GM23338 (cell line): ENCODE measurements at regions not wholly inside any gene's neighbourhood (a gene's known extent, or its start where the extent isn't known, plus 50 kb on each side); places are given as distances from the start of the nearest gene placed in this dataset.

ENCODE experiments used
- ATAC-seq: fragments of 200-7000 bp; cut with Tn5 transposase; 3 replicates; pipeline ENCODE4 v1.9.1; 2020
- DNase-seq: peaks from one replicate; pipeline ENCODE4 v3.0.0-alpha.2; 2015; ENCODE audit warnings: low spot score
- H2AFZ ChIP-seq: fragments of 200-600 bp; sonication (generic); 2 replicates; pipeline ENCODE4 v1.8.0; 2016; ENCODE audit warnings: antibody characterized with exemption, mild to moderate bottlenecking, moderate library complexity
- H3F3A ChIP-seq: fragments of 200-600 bp; sonication (generic); replicated peaks from 2 replicates; pipeline ENCODE4 v1.8.0; 2017; ENCODE audit warnings: antibody characterized with exemption, mixed run types, low read depth
- H3K27ac ChIP-seq: fragments of 200-600 bp; sonication (generic); 2 replicates; pipeline ENCODE4 v1.6.1; 2016; ENCODE audit warnings: low read depth
- H3K27me3 ChIP-seq: fragments of 200-600 bp; sonication (generic); 2 replicates; pipeline ENCODE4 v1.8.0; 2016; ENCODE audit warnings: mild to moderate bottlenecking, mixed run types, moderate library complexity; ENCODE audit not compliant: insufficient read depth
- H3K36me3 ChIP-seq: fragments of 200-600 bp; sonication (generic); 2 replicates; pipeline ENCODE4 v1.8.0; 2016; ENCODE audit warnings: mild to moderate bottlenecking; ENCODE audit not compliant: insufficient read depth
- H3K4me1 ChIP-seq: fragments of 200-600 bp; sonication (generic); 2 replicates; pipeline ENCODE4 v1.8.0; 2016; ENCODE audit warnings: mild to moderate bottlenecking, moderate library complexity; ENCODE audit not compliant: insufficient read depth
- H3K4me2 ChIP-seq: fragments of 200-600 bp; sonication (generic); 2 replicates; pipeline ENCODE4 v1.7.1; 2017; ENCODE audit warnings: mixed run types
- H3K4me3 ChIP-seq: fragments of 200-600 bp; sonication (generic); 2 replicates; pipeline ENCODE4 v1.6.1; 2016; ENCODE audit warnings: mixed run types
- H3K79me2 ChIP-seq: fragments of 200-600 bp; sonication (generic); replicated peaks from 2 replicates; pipeline ENCODE4 v1.8.0; 2017; ENCODE audit warnings: mild to moderate bottlenecking; ENCODE audit not compliant: insufficient read depth
- H3K9me2 ChIP-seq: fragments of 200-600 bp; sonication (generic); 2 replicates; pipeline ENCODE4 v1.8.0; 2017; ENCODE audit not compliant: insufficient read depth
- H4K20me1 ChIP-seq: fragments of 200-600 bp; sonication (generic); replicated peaks from 2 replicates; pipeline ENCODE4 v1.8.0; 2017; ENCODE audit warnings: mild to moderate bottlenecking; ENCODE audit not compliant: insufficient read depth
- H3K27ac Mint-ChIP-seq: 2 replicates; pipeline ENCODE4 v1.8.0; 2020; ENCODE audit warnings: inconsistent platforms, mild to moderate bottlenecking, moderate library complexity, mixed read lengths
- H3K27me3 Mint-ChIP-seq: 3 replicates; pipeline ENCODE4 v1.8.0; 2022; ENCODE audit warnings: low read depth, mild to moderate bottlenecking, moderate library complexity, mixed read lengths, inconsistent platforms; ENCODE audit not compliant: insufficient read depth, poor library complexity
- H3K36me3 Mint-ChIP-seq: 3 replicates; pipeline ENCODE4 v1.8.0; 2021; ENCODE audit warnings: low read depth, mild to moderate bottlenecking, inconsistent platforms, moderate library complexity, mixed read lengths
- H3K4me1 Mint-ChIP-seq: 3 replicates; pipeline ENCODE4 v1.8.0; 2020; ENCODE audit warnings: mild to moderate bottlenecking, inconsistent platforms, mixed read lengths
- H3K4me3 Mint-ChIP-seq: 3 replicates; pipeline ENCODE4 v1.8.0; 2021; ENCODE audit warnings: moderate library complexity, mild to moderate bottlenecking, inconsistent platforms, mixed read lengths
- H3K9me3 Mint-ChIP-seq: 3 replicates; pipeline ENCODE4 v1.8.0; 2020; ENCODE audit warnings: moderate library complexity, mild to moderate bottlenecking, inconsistent platforms, mixed read lengths
- CREB1 ChIP-seq: fragments of 250-450 bp; sonication (Bioruptor Pico); IDR thresholded peaks from 2 replicates; pipeline ENCODE4 v1.5.0; 2020; ENCODE audit warnings: low read depth, mild to moderate bottlenecking, moderate library complexity
- EZH2 ChIP-seq: fragments of 200-600 bp; sonication (generic); IDR thresholded peaks from one replicate; pipeline ENCODE4 v1.8.0; 2017; ENCODE audit warnings: antibody characterized with exemption, mild to moderate bottlenecking, low read depth; ENCODE audit not compliant: unreplicated experiment
- EZH2phosphoT487 ChIP-seq: fragments of 200-600 bp; sonication (generic); IDR thresholded peaks from one replicate; pipeline ENCODE4 v1.8.1; 2018; ENCODE audit warnings: antibody characterized with exemption; ENCODE audit not compliant: unreplicated experiment
- JUNB ChIP-seq: IDR thresholded peaks from one replicate; pipeline ENCODE4 v1.6.1; 2016; ENCODE audit warnings: antibody characterized with exemption; ENCODE audit not compliant: unreplicated experiment
- NANOG ChIP-seq: IDR thresholded peaks from 2 replicates; pipeline ENCODE4 v1.6.1; 2016; ENCODE audit warnings: antibody characterized with exemption, borderline replicate concordance
- POLR2AphosphoS5 ChIP-seq: IDR thresholded peaks from 2 replicates; pipeline ENCODE4 v1.6.1; 2016; ENCODE audit warnings: antibody characterized with exemption, low read depth
- STAT1 ChIP-seq: IDR thresholded peaks from one replicate; pipeline ENCODE4 v1.6.1; 2016; ENCODE audit warnings: antibody characterized with exemption; ENCODE audit not compliant: unreplicated experiment
- ZNF114 ChIP-seq: fragments of 250-450 bp; sonication (Bioruptor Pico); IDR thresholded peaks from 2 replicates; pipeline ENCODE4 v1.5.0; 2020; ENCODE audit warnings: mild to moderate bottlenecking, moderate library complexity
- ZNF331 ChIP-seq: fragments of 250-450 bp; sonication (Bioruptor Pico); IDR thresholded peaks from 2 replicates; pipeline ENCODE4 v1.5.0; 2020; ENCODE audit warnings: low read depth, mild to moderate bottlenecking, moderate library complexity
- TF ChIP-seq, protein P1 (sequence below): IDR thresholded peaks from one replicate; pipeline ENCODE4 v1.6.1; 2018; ENCODE audit warnings: antibody characterized with exemption; ENCODE audit not compliant: unreplicated experiment
- TF ChIP-seq, protein P2 (sequence below): IDR thresholded peaks from 2 replicates; pipeline ENCODE4 v1.6.1; 2016; ENCODE audit warnings: antibody characterized with exemption
- TF ChIP-seq, protein P3 (sequence below): fragments of 250-450 bp; sonication (Bioruptor Pico); IDR thresholded peaks from 2 replicates; pipeline ENCODE4 v1.5.0; 2020; ENCODE audit warnings: mild to moderate bottlenecking, moderate library complexity

DNA sequence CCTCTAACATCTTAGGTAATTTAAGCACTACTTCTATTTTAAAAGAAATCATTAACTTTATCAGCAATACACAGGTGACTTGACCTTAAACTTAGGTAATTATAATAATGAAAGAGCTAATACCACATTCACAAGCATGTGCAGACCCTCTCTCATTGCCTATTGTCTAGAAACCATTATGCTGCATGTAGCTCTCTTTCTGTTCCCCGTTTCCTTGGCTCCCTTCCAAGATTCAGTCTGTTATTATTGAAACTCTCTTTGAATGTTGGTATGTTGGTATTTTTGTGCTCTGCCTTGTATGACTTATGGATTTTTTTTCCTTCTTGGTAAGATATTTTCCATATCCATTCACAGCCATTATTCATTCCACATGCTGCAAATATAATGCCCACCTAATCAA, 201.2 kb downstream of the CDCA7 start:
- peaks cover 12% of the 10 kb centered on the region for H3K9me3 Mint-ChIP-seq
- peaks cover 15% of the 10 kb centered on the region; the same call in 1 of the 2 replicates for H3K4me1 ChIP-seq
- H3K4me1 Mint-ChIP-seq, result peaks cover 9% of the 10 kb centered on the region
- 0 out of 2 replicates have a peak, but pooled peaks cover 2% of the 10 kb centered on the region for H3K79me2 ChIP-seq
- no peak overlapping the region for H3K4me2 ChIP-seq
- ATAC-seq (no peak), DNase-seq (no peak)
- H3K4me3 ChIP-seq, result no peak overlapping the region
- peaks cover 11% of the 10 kb centered on the region; the same call in 1 of the 2 replicates for H3K9me2 ChIP-seq
- no peak overlapping the region for H2AFZ ChIP-seq
- H3K27me3 Mint-ChIP-seq, result no peaks in the 10 kb centered on the region
- TF ChIP-seq CREB1 (CRISPR knock-in tag) (no peak), STAT1 (no peak)
- no peaks in the 10 kb centered on the region for H4K20me1 ChIP-seq
- no peaks in the 10 kb centered on the region for H3K27me3 ChIP-seq
- no peak overlapping the region for H3K4me3 Mint-ChIP-seq
- H3K27ac Mint-ChIP-seq, result no peak overlapping the region
- H3K27ac ChIP-seq, result no peak overlapping the region
- H3K36me3 Mint-ChIP-seq, result peaks cover 12% of the 10 kb centered on the region
- H3K36me3 ChIP-seq, result no peaks in the 10 kb centered on the region
- no peaks in the 10 kb centered on the region for H3F3A ChIP-seq

DNA sequence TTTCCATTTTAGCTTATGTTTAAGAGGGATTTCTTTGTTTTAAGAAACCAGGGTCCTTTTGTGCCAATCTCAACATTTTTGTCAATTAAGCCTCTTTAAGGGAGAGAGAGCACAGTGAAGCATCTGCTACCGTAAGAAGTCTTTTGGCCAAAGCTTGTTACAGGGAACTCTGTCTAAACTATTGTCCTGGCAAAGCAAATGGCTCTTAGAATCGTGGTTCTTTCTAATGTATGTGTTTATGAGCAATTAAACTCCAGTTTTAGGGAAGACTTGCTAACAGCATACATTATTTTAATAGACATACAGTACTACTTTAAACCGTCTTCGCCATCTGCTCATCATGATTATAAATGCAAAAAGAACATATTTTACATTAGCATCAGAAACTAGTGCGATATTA, 202.1 kb downstream of the CDCA7 start:
- H3K9me2 ChIP-seq, result peaks cover 11% of the 10 kb centered on the region; the same call in 1 of the 2 replicates
- no peak overlapping the region for H3K4me2 ChIP-seq
- peaks cover 15% of the 10 kb centered on the region; the same call in 1 of the 2 replicates for H3K4me1 ChIP-seq
- H2AFZ ChIP-seq, result no peak overlapping the region
- no peak overlapping the region for H3K4me3 Mint-ChIP-seq
- no peaks in the 10 kb centered on the region for H3K27me3 ChIP-seq
- no peak for ATAC-seq
- peaks cover 9% of the 10 kb centered on the region for H3K4me1 Mint-ChIP-seq
- H3K36me3 ChIP-seq, result no peaks in the 10 kb centered on the region
- H3K27ac Mint-ChIP-seq, result no peak overlapping the region
- H3K4me3 ChIP-seq, result no peak overlapping the region
- peaks cover 10% of the 10 kb centered on the region; the same call in 1 of the 3 replicates for H3K9me3 Mint-ChIP-seq
- no peaks in the 10 kb centered on the region for H3F3A ChIP-seq
- no peaks in the 10 kb centered on the region for H4K20me1 ChIP-seq
- no peaks in the 10 kb centered on the region for H3K27me3 Mint-ChIP-seq
- no peak for DNase-seq
- H3K36me3 Mint-ChIP-seq, result peaks cover 11% of the 10 kb centered on the region; the same call in 2 of the 3 replicates
- 0 out of 2 replicates have a peak, but pooled peaks cover 2% of the 10 kb centered on the region for H3K79me2 ChIP-seq
- H3K27ac ChIP-seq, result no peak overlapping the region
- TF ChIP-seq CREB1 (CRISPR knock-in tag), result no peak
- TF ChIP-seq NANOG, result no peak
- TF ChIP-seq ZNF331 (CRISPR knock-in tag), result no peak
- TF ChIP-seq, protein P1, sequence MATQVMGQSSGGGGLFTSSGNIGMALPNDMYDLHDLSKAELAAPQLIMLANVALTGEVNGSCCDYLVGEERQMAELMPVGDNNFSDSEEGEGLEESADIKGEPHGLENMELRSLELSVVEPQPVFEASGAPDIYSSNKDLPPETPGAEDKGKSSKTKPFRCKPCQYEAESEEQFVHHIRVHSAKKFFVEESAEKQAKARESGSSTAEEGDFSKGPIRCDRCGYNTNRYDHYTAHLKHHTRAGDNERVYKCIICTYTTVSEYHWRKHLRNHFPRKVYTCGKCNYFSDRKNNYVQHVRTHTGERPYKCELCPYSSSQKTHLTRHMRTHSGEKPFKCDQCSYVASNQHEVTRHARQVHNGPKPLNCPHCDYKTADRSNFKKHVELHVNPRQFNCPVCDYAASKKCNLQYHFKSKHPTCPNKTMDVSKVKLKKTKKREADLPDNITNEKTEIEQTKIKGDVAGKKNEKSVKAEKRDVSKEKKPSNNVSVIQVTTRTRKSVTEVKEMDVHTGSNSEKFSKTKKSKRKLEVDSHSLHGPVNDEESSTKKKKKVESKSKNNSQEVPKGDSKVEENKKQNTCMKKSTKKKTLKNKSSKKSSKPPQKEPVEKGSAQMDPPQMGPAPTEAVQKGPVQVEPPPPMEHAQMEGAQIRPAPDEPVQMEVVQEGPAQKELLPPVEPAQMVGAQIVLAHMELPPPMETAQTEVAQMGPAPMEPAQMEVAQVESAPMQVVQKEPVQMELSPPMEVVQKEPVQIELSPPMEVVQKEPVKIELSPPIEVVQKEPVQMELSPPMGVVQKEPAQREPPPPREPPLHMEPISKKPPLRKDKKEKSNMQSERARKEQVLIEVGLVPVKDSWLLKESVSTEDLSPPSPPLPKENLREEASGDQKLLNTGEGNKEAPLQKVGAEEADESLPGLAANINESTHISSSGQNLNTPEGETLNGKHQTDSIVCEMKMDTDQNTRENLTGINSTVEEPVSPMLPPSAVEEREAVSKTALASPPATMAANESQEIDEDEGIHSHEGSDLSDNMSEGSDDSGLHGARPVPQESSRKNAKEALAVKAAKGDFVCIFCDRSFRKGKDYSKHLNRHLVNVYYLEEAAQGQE, result no peak
- TF ChIP-seq, protein P2, sequence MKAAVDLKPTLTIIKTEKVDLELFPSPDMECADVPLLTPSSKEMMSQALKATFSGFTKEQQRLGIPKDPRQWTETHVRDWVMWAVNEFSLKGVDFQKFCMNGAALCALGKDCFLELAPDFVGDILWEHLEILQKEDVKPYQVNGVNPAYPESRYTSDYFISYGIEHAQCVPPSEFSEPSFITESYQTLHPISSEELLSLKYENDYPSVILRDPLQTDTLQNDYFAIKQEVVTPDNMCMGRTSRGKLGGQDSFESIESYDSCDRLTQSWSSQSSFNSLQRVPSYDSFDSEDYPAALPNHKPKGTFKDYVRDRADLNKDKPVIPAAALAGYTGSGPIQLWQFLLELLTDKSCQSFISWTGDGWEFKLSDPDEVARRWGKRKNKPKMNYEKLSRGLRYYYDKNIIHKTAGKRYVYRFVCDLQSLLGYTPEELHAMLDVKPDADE, result no peak
- no peak for TF ChIP-seq STAT1
- no peak for TF ChIP-seq ZNF114
- TF ChIP-seq, protein P3, sequence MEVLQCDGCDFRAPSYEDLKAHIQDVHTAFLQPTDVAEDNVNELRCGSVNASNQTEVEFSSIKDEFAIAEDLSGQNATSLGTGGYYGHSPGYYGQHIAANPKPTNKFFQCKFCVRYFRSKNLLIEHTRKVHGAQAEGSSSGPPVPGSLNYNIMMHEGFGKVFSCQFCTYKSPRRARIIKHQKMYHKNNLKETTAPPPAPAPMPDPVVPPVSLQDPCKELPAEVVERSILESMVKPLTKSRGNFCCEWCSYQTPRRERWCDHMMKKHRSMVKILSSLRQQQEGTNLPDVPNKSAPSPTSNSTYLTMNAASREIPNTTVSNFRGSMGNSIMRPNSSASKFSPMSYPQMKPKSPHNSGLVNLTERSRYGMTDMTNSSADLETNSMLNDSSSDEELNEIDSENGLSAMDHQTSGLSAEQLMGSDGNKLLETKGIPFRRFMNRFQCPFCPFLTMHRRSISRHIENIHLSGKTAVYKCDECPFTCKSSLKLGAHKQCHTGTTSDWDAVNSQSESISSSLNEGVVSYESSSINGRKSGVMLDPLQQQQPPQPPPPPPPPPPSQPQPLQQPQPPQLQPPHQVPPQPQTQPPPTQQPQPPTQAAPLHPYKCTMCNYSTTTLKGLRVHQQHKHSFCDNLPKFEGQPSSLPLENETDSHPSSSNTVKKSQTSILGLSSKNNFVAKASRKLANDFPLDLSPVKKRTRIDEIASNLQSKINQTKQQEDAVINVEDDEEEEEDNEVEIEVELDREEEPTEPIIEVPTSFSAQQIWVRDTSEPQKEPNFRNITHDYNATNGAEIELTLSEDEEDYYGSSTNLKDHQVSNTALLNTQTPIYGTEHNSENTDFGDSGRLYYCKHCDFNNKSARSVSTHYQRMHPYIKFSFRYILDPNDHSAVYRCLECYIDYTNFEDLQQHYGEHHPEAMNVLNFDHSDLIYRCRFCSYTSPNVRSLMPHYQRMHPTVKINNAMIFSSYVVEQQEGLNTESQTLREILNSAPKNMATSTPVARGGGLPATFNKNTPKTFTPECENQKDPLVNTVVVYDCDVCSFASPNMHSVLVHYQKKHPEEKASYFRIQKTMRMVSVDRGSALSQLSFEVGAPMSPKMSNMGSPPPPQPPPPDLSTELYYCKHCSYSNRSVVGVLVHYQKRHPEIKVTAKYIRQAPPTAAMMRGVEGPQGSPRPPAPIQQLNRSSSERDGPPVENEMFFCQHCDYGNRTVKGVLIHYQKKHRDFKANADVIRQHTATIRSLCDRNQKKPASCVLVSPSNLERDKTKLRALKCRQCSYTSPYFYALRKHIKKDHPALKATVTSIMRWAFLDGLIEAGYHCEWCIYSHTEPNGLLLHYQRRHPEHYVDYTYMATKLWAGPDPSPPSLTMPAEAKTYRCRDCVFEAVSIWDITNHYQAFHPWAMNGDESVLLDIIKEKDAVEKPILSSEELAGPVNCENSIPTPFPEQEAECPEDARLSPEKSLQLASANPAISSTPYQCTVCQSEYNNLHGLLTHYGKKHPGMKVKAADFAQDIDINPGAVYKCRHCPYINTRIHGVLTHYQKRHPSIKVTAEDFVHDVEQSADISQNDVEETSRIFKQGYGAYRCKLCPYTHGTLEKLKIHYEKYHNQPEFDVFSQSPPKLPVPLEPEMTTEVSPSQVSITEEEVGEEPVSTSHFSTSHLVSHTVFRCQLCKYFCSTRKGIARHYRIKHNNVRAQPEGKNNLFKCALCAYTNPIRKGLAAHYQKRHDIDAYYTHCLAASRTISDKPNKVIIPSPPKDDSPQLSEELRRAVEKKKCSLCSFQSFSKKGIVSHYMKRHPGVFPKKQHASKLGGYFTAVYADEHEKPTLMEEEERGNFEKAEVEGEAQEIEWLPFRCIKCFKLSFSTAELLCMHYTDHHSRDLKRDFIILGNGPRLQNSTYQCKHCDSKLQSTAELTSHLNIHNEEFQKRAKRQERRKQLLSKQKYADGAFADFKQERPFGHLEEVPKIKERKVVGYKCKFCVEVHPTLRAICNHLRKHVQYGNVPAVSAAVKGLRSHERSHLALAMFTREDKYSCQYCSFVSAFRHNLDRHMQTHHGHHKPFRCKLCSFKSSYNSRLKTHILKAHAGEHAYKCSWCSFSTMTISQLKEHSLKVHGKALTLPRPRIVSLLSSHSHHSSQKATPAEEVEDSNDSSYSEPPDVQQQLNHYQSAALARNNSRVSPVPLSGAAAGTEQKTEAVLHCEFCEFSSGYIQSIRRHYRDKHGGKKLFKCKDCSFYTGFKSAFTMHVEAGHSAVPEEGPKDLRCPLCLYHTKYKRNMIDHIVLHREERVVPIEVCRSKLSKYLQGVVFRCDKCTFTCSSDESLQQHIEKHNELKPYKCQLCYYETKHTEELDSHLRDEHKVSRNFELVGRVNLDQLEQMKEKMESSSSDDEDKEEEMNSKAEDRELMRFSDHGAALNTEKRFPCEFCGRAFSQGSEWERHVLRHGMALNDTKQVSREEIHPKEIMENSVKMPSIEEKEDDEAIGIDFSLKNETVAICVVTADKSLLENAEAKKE, result no peak
- no peak for TF ChIP-seq POLR2AphosphoS5
- TF ChIP-seq EZH2phosphoT487, result no peak
- TF ChIP-seq JUNB, result no peak
- no peak for TF ChIP-seq EZH2
